ENCODE measurements at regions not wholly inside any gene's neighbourhood (a gene's known extent, or its start where the extent isn't known, plus 50 kb on each side); places are given as distances from the start of the nearest gene placed in this dataset.

- TF ChIP-seq YY1 (IDR thresholded peaks at IDR 0.05; ENCODE audit: insufficient read depth, insufficient read length) (no peak), SUZ12 (IDR thresholded peaks at IDR 0.05; ENCODE audit: extremely low read depth, insufficient read depth, insufficient read length) (no peak), ZNF274 (IDR thresholded peaks at IDR 0.05; ENCODE audit: low read depth, low read length) (no peak)
Observed at GRCh38 chr5:66323529-66323895, 179.4 kb downstream of the SREK1 start.
